ENCODE measurements at regions not wholly inside any gene's neighbourhood (a gene's known extent, or its start where the extent isn't known, plus 50 kb on each side); places are given as distances from the start of the nearest gene placed in this dataset.

- H3K27me3 ChIP-seq (ENCODE audit: insufficient read depth, low read length) = peaks cover 46% of the 10 kb centered on the region
- H3K27ac ChIP-seq (ENCODE audit: low read depth, low read length) = no peak overlapping the region
- ChIA-PET CTCF (no interaction called here), POLR2A (no interaction called here), RAD21 (ENCODE audit: low non-redundant PET in 1 of 2, low total read pairs in 2 of 2, uncharacterized antibody in 2 of 2, unreplicated experiment in 2 of 2) (no interaction called here)
- no peaks in the 10 kb centered on the region for H3K36me3 ChIP-seq (ENCODE audit: control insufficient read depth in 1 of 2, insufficient read depth in 2 of 2, low read length in 2 of 2)
- TF ChIP-seq ZBTB33 (IDR thresholded peaks at IDR 0.05; ENCODE audit: extremely low read depth, insufficient replicate concordance, low read length) (no peak), EGR1 (IDR thresholded peaks at IDR 0.05; ENCODE audit: low read depth) (no peak), CEBPB (IDR thresholded peaks at IDR 0.05; ENCODE audit: low read depth) (no peak), ZNF274 (IDR thresholded peaks at IDR 0.05; ENCODE audit: low read depth, low read length) (no peak), CBX3 (IDR thresholded peaks at IDR 0.05; ENCODE audit: low read depth) (no peak), REST (IDR thresholded peaks at IDR 0.05; ENCODE audit: low read depth) (no peak), SRF (IDR thresholded peaks at IDR 0.05; ENCODE audit: low read depth) (no peak), ZFX (IDR thresholded peaks at IDR 0.05) (no peak), SIN3A (IDR thresholded peaks at IDR 0.05; ENCODE audit: low read depth) (no peak), SP1 (IDR thresholded peaks at IDR 0.05; ENCODE audit: low read depth) (no peak), FOSL1 (IDR thresholded peaks at IDR 0.05; ENCODE audit: low read depth) (no peak), JUND (IDR thresholded peaks at IDR 0.05) (no peak), ELF1 (IDR thresholded peaks at IDR 0.05; ENCODE audit: borderline replicate concordance, low read depth) (no peak), POLR2A (IDR thresholded peaks at IDR 0.05; ENCODE audit: borderline replicate concordance, extremely low read depth, insufficient read depth, insufficient read length) (no peak)
- no peak overlapping the region for H2AFZ ChIP-seq (ENCODE audit: low read depth, low read length, poor library complexity, severe bottlenecking)
- DNase-seq (ENCODE audit: low read depth, low spot score) (no peak), ATAC-seq (no peak)
- H4K20me1 ChIP-seq (ENCODE audit: insufficient read depth) = no peaks in the 10 kb centered on the region
- no peak overlapping the region for H3K9ac ChIP-seq (ENCODE audit: low read length)
- H3K9me2 ChIP-seq (ENCODE audit: insufficient read depth) = no peaks in the 10 kb centered on the region
- no peak overlapping the region for H3K4me2 ChIP-seq (ENCODE audit: low read length)
- no peaks in the 10 kb centered on the region for H3K79me2 ChIP-seq (ENCODE audit: insufficient read depth, low read length)
- intact Hi-C loops (cut with micrococcal nuclease) = no loop called here
- H3K4me3 ChIP-seq (replicated peaks in 1 of 2; ENCODE audit: low read depth in 1 of 2, low read length in 2 of 2) = no peak overlapping the region
- H3K4me1 ChIP-seq (ENCODE audit: control insufficient read depth in 1 of 2, insufficient read depth in 2 of 2, low read length in 2 of 2) = no peaks in the 10 kb centered on the region
- H3K9me3 ChIP-seq (ENCODE audit: control insufficient read depth in 1 of 2, insufficient read depth in 1 of 2, low read depth in 1 of 2, low read length in 2 of 2) = no peaks in the 10 kb centered on the region
- no TSS peak for BruUV-seq (replicated peaks)
Measured at GRCh38 chr2:2887772-2888387, 489.7 kb downstream of the EIPR1 start.

All from HCT116 (cell line).